HEK293 (cell line): ENCODE measurements at regions not wholly inside any gene's neighbourhood (a gene's known extent, or its start where the extent isn't known, plus 50 kb on each side); places are given as distances from the start of the nearest gene placed in this dataset.

Experiments
- BCL6B ChIP-seq: fragments of 450-650 bp; formaldehyde crosslinking; IDR thresholded peaks from 2 replicates; pipeline ENCODE4 v1.5.1; 2017; ENCODE audit warnings: missing biosample characterization, missing genetic modification characterization
- KLF1 ChIP-seq: fragments of 450-650 bp; formaldehyde crosslinking; IDR thresholded peaks from 2 replicates; pipeline ENCODE4 v1.5.1; 2016; ENCODE audit warnings: missing biosample characterization, missing genetic modification characterization
- OSR2 ChIP-seq: fragments of 450-650 bp; formaldehyde crosslinking; IDR thresholded peaks from 2 replicates; pipeline ENCODE4 v1.5.1; 2016; ENCODE audit warnings: missing biosample characterization, missing genetic modification characterization
- ZFP69B ChIP-seq: fragments of 450-650 bp; formaldehyde crosslinking; IDR thresholded peaks from 2 replicates; pipeline ENCODE4 v1.5.1; 2016; ENCODE audit warnings: missing biosample characterization, missing genetic modification characterization
- ZNF404 ChIP-seq: fragments of 450-650 bp; formaldehyde crosslinking; IDR thresholded peaks from 2 replicates; pipeline ENCODE4 v1.5.1; 2017; ENCODE audit warnings: missing biosample characterization, missing genetic modification characterization
- ZNF837 ChIP-seq: fragments of 450-650 bp; formaldehyde crosslinking; IDR thresholded peaks from 2 replicates; pipeline ENCODE4 v1.5.1; 2016; ENCODE audit warnings: missing biosample characterization, missing genetic modification characterization

- TF ChIP-seq OSR2 (no peak), KLF1 (no peak), BCL6B (tag by site-specific recombination) (no peak), ZFP69B (tag by site-specific recombination) (no peak), ZNF404 (tag by site-specific recombination) (no peak), ZNF837 (tag by site-specific recombination) (no peak)
These were observed 486.9 kb downstream of the PREX1 start for GRCh38 chr20:48340883-48341281.
